HEK293T (cell line): ENCODE measurements at regions not wholly inside any gene's neighbourhood (a gene's known extent, or its start where the extent isn't known, plus 50 kb on each side); places are given as distances from the start of the nearest gene placed in this dataset.

Source experiments
- BHLHE40 ChIP-seq: fragments of 450-650 bp; IDR thresholded peaks from 2 replicates; pipeline ENCODE4 v1.6.1; 2016; ENCODE audit warnings: mild to moderate bottlenecking, moderate library complexity, borderline replicate concordance
- CTBP1 ChIP-seq: fragments of 450-650 bp; IDR thresholded peaks from 2 replicates; pipeline ENCODE4 v1.6.1; 2016; ENCODE audit warnings: borderline replicate concordance
- NFRKB ChIP-seq: fragments of 450-650 bp; IDR thresholded peaks from 2 replicates; pipeline ENCODE4 v1.6.1; 2016; ENCODE audit warnings: mild to moderate bottlenecking, moderate library complexity
- PKNOX1 ChIP-seq: fragments of 450-650 bp; IDR thresholded peaks from 2 replicates; pipeline ENCODE4 v1.6.1; 2016
- TARDBP ChIP-seq: fragments of 450-650 bp; IDR thresholded peaks from 2 replicates; pipeline ENCODE4 v1.6.1; 2016
- ZNF384 ChIP-seq: fragments of 450-650 bp; IDR thresholded peaks from 2 replicates; pipeline ENCODE4 v1.6.1; 2016

- TF ChIP-seq PKNOX1 (no peak), NFRKB (no peak), TARDBP (no peak), ZNF384 (no peak), BHLHE40 (no peak), CTBP1 (no peak)
These were observed 575.8 kb upstream of the TBL1XR1 start for GRCh38 chr3:177772908-177773557.
